H4 (cell line): ENCODE measurements at regions not wholly inside any gene's neighbourhood (a gene's known extent, or its start where the extent isn't known, plus 50 kb on each side); places are given as distances from the start of the nearest gene placed in this dataset.

Experiments
- DNase-seq: peaks from one replicate; pipeline ENCODE4 v3.0.0-alpha.2; 2015; ENCODE audit warnings: low spot score

GRCh38 chr18:56224669-56225561, 413.5 kb downstream of the TXNL1 start:
- no peak for DNase-seq

- no peak for DNase-seq
Measured at GRCh38 chr18:56221195-56222065, 417.0 kb downstream of the TXNL1 start.

GRCh38 chr18:56217406-56217805, 421.0 kb downstream of the TXNL1 start:
- no peak for DNase-seq

GRCh38 chr18:56214706-56215105, 423.7 kb downstream of the TXNL1 start:
- DNase-seq = no peak

GRCh38 chr18:56210520-56210919, 427.9 kb downstream of the TXNL1 start:
- no peak for DNase-seq

GRCh38 chr18:56207989-56208388, 430.4 kb downstream of the TXNL1 start:
- no peak for DNase-seq

- no peak for DNase-seq
Measured at GRCh38 chr18:56204052-56204451, 434.3 kb downstream of the TXNL1 start.

GRCh38 chr18:56202678-56203077, 435.7 kb downstream of the TXNL1 start:
- no peak for DNase-seq

- no peak for DNase-seq
Measured at GRCh38 chr18:56200381-56200911, 437.9 kb downstream of the TXNL1 start.

GRCh38 chr18:56199580-56200330, 438.6 kb downstream of the TXNL1 start:
- DNase-seq = no peak

- DNase-seq = no peak
Measured at GRCh38 chr18:56197241-56197859, 441.0 kb downstream of the TXNL1 start.

GRCh38 chr18:56196495-56197225, 441.7 kb downstream of the TXNL1 start:
- no peak for DNase-seq

- DNase-seq = no peak
Measured at GRCh38 chr18:56191334-56191733, 447.1 kb downstream of the TXNL1 start.

GRCh38 chr18:56189615-56190014, 448.8 kb downstream of the TXNL1 start:
- no peak for DNase-seq

GRCh38 chr18:56188529-56189275, 449.7 kb downstream of the TXNL1 start:
- no peak for DNase-seq

- DNase-seq = no peak
Measured at GRCh38 chr18:56186319-56186718, 452.1 kb downstream of the TXNL1 start.

GRCh38 chr18:56185126-56185525, 453.3 kb downstream of the TXNL1 start:
- DNase-seq = no peak

GRCh38 chr18:56176751-56177150, 461.6 kb downstream of the TXNL1 start:
- no peak for DNase-seq

- no peak for DNase-seq
Measured at GRCh38 chr18:56175330-56176001, 462.9 kb downstream of the TXNL1 start.
